Hepatocyte (in vitro differentiated cells): ENCODE measurements at regions not wholly inside any gene's neighbourhood (a gene's known extent, or its start where the extent isn't known, plus 50 kb on each side); places are given as distances from the start of the nearest gene placed in this dataset.

Experiments used
- DNase-seq: peaks from one replicate; pipeline ENCODE4 v3.0.0-alpha.2; 2016; ENCODE audit warnings: low spot score
- H2AFZ ChIP-seq: fragments of 200-600 bp; sonication (generic); 2 replicates; pipeline ENCODE4 v1.6.0; 2016; ENCODE audit warnings: antibody characterized with exemption, mild to moderate bottlenecking
- H3K27ac ChIP-seq: fragments of 200-600 bp; sonication (generic); 2 replicates; pipeline ENCODE4 v1.5.1; 2016; ENCODE audit warnings: mild to moderate bottlenecking
- H3K27me3 ChIP-seq: fragments of 200-600 bp; sonication (generic); 2 replicates; pipeline ENCODE4 v1.6.1; 2016
- H3K36me3 ChIP-seq: fragments of 200-600 bp; sonication (generic); replicated peaks from 2 replicates; pipeline ENCODE4 v1.5.1; 2016; ENCODE audit warnings: low read depth; ENCODE audit not compliant: insufficient read depth
- H3K4me1 ChIP-seq: fragments of 200-600 bp; sonication (generic); 2 replicates; pipeline ENCODE4 v1.5.1; 2016; ENCODE audit warnings: mild to moderate bottlenecking, moderate library complexity; ENCODE audit not compliant: insufficient read depth
- H3K4me2 ChIP-seq: fragments of 200-600 bp; sonication (generic); 2 replicates; pipeline ENCODE4 v1.6.0; 2016
- H3K4me3 ChIP-seq: fragments of 200-600 bp; sonication (generic); 2 replicates; pipeline ENCODE4 v1.5.1; 2016; ENCODE audit warnings: mild to moderate bottlenecking
- H3K79me2 ChIP-seq: fragments of 200-600 bp; sonication (generic); 2 replicates; pipeline ENCODE4 v1.6.0; 2017; ENCODE audit warnings: mild to moderate bottlenecking
- H3K9me2 ChIP-seq: fragments of 200-600 bp; sonication (generic); replicated peaks from 2 replicates; pipeline ENCODE4 v1.6.0; 2017; ENCODE audit warnings: mild to moderate bottlenecking; ENCODE audit not compliant: insufficient read depth
- H3K9me3 ChIP-seq: fragments of 200-600 bp; sonication (generic); 2 replicates; pipeline ENCODE4 v1.5.1; 2016; ENCODE audit warnings: low read depth, mild to moderate bottlenecking
- H4K20me1 ChIP-seq: fragments of 200-600 bp; sonication (generic); 2 replicates; pipeline ENCODE4 v1.6.0; 2016; ENCODE audit warnings: mild to moderate bottlenecking; ENCODE audit not compliant: insufficient read depth, poor library complexity, severe bottlenecking
- CTCF ChIP-seq: fragments of 200-600 bp; sonication (generic); IDR thresholded peaks from 2 replicates; pipeline ENCODE4 v1.5.1; 2016; ENCODE audit warnings: antibody characterized with exemption, mild to moderate bottlenecking; ENCODE audit not compliant: poor library complexity
- EZH2 ChIP-seq: fragments of 200-600 bp; sonication (generic); IDR thresholded peaks from 2 replicates; pipeline ENCODE4 v1.6.1; 2016; ENCODE audit warnings: antibody characterized with exemption, mild to moderate bottlenecking, borderline replicate concordance
- EZH2phosphoT487 ChIP-seq: fragments of 200-600 bp; sonication (generic); IDR thresholded peaks from one replicate; pipeline ENCODE4 v1.6.1; 2018; ENCODE audit warnings: antibody characterized with exemption, mild to moderate bottlenecking, low read depth, moderate library complexity; ENCODE audit not compliant: unreplicated experiment, severe bottlenecking
- WGBS: methylation state at CpG from one replicate; pipeline ENCODE4 v1.1.6; 2016; ENCODE audit warnings: low lambda C conversion rate; ENCODE audit errors: missing lambda C conversion rate; 5-methylcytosine and 5-hydroxymethylcytosine counted together

GRCh38 chr2:78677774-78678173 lies 347.7 kb upstream of the REG3G start:
- H2AFZ ChIP-seq: no peak overlapping the region
- no peaks in the 10 kb centered on the region for H3K79me2 ChIP-seq
- H3K4me3 ChIP-seq: no peak overlapping the region
- no peaks in the 10 kb centered on the region for H3K27me3 ChIP-seq
- no peaks in the 10 kb centered on the region for H3K9me2 ChIP-seq
- H3K4me1 ChIP-seq: no peaks in the 10 kb centered on the region
- 89% methylated on average over 7 of the region's 7 CpGs for WGBS
- H3K4me2 ChIP-seq: no peak overlapping the region
- H3K36me3 ChIP-seq: no peaks in the 10 kb centered on the region
- H3K27ac ChIP-seq: no peak overlapping the region
- TF ChIP-seq EZH2phosphoT487: no peak
- no peak for TF ChIP-seq EZH2
- TF ChIP-seq CTCF: no peak
- no peak for DNase-seq
- no peaks in the 10 kb centered on the region for H3K9me3 ChIP-seq
- H4K20me1 ChIP-seq: no peaks in the 10 kb centered on the region

- Histone ChIP-seq H3K4me3 (no peak overlapping the region), H3K27ac (no peak overlapping the region), H4K20me1 (no peaks in the 10 kb centered on the region), H3K79me2 (no peaks in the 10 kb centered on the region), H3K4me1 (no peaks in the 10 kb centered on the region), H3K9me3 (no peaks in the 10 kb centered on the region), H3K27me3 (no peaks in the 10 kb centered on the region), H3K9me2 (no peaks in the 10 kb centered on the region), H3K36me3 (no peaks in the 10 kb centered on the region), H3K4me2 (no peak overlapping the region), H2AFZ (no peak overlapping the region)
- TF ChIP-seq EZH2 (no peak), CTCF (no peak)
- no peak for DNase-seq
- 91% methylated on average over 4 of the region's 4 CpGs for WGBS
These were observed 344.1 kb upstream of the REG3G start for GRCh38 chr2:78681386-78681785.

DNA sequence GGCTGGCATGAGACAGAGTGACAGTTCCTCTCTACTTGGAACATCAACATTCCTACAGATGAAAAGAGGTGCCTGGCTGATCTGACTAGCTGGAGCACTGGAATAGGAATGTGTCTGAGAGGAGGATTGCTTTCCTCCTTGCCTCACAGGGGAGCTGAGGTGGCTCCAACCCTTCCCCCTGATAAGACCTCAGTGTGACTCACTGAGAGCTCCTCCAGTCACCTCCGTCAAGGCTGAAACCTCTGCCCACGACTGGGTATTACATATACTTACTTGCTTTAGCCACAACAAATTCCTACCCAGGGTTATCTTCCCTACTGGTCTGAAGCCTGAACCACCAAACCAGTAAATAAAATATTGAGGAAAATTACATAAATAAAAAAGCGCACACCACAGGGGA lies 342.7 kb upstream of the REG3G start:
- Histone ChIP-seq H2AFZ (no peak overlapping the region), H3K9me3 (no peaks in the 10 kb centered on the region), H3K27ac (no peak overlapping the region)

More for the DNA sequence above, 342.7 kb upstream of the REG3G start:
- no peak overlapping the region for H3K4me3 ChIP-seq
- no peaks in the 10 kb centered on the region for H3K36me3 ChIP-seq
- H4K20me1 ChIP-seq: no peaks in the 10 kb centered on the region
- no peaks in the 10 kb centered on the region for H3K9me2 ChIP-seq
- H3K4me2 ChIP-seq: no peak overlapping the region
- H3K27me3 ChIP-seq: no peaks in the 10 kb centered on the region
- TF ChIP-seq CTCF (no peak), EZH2 (no peak), EZH2phosphoT487 (no peak)
- DNase-seq: no peak
- no peaks in the 10 kb centered on the region for H3K79me2 ChIP-seq
- 77% methylated on average over 3 of the region's 3 CpGs for WGBS
- no peaks in the 10 kb centered on the region for H3K4me1 ChIP-seq
